Activated CD4-positive, alpha-beta T cell treated with anti-CD3 and anti-CD28 coated beads for 36 hours (primary cell): ENCODE measurements at regions not wholly inside any gene's neighbourhood (a gene's known extent, or its start where the extent isn't known, plus 50 kb on each side); places are given as distances from the start of the nearest gene placed in this dataset.

ENCODE experiments used
- ATAC-seq: fragments of 200-7000 bp; cut with Tn5 transposase; one replicate; pipeline ENCODE4 v1.10.0; 2021; ENCODE audit warnings: mild to moderate bottlenecking, moderate library complexity
- CTCF ChIA-PET: fragments of 350-600 bp; sonication (Branson Sonifier 250); formaldehyde crosslinking; loops from one replicate; lab custom pipeline; 2021; ENCODE audit warnings: antibody characterized with exemption; lab: Charles Lee
- POLR2A ChIA-PET: fragments of 350-600 bp; sonication (Branson Sonifier 250); formaldehyde crosslinking; loops from one replicate; lab custom pipeline; 2021; ENCODE audit warnings: antibody characterized with exemption, inconsistent platforms; lab: Charles Lee
- DNase-seq: peaks from one replicate; pipeline ENCODE4 v3.0.0-alpha.2; 2020
- H3K27ac Mint-ChIP-seq: one replicate; pipeline ENCODE4 v1.8.0; 2021; ENCODE audit warnings: mixed read lengths
- H3K27me3 Mint-ChIP-seq: one replicate; pipeline ENCODE4 v1.8.0; 2021; ENCODE audit warnings: mixed read lengths
- H3K36me3 Mint-ChIP-seq: one replicate; pipeline ENCODE4 v1.8.0; 2021; ENCODE audit warnings: low read depth, mixed read lengths
- H3K4me1 Mint-ChIP-seq: one replicate; pipeline ENCODE4 v1.8.0; 2021; ENCODE audit warnings: mixed read lengths
- H3K4me3 Mint-ChIP-seq: one replicate; pipeline ENCODE4 v1.8.0; 2021; ENCODE audit warnings: mild to moderate bottlenecking, moderate library complexity, mixed read lengths
- H3K9me3 Mint-ChIP-seq: one replicate; pipeline ENCODE4 v1.8.0; 2021; ENCODE audit warnings: low read depth, mixed read lengths
- intact Hi-C, 2 experiments: fragments of 100-400 bp; cut with DNase I in 1 of 2; cut with micrococcal nuclease in 1 of 2; formaldehyde crosslinking; loops; one replicate each; pipeline versions ENCODE4 v1.14.2 to v1.15.1; 2022 to 2024; cut with DNase I, micrococcal nuclease

DNA sequence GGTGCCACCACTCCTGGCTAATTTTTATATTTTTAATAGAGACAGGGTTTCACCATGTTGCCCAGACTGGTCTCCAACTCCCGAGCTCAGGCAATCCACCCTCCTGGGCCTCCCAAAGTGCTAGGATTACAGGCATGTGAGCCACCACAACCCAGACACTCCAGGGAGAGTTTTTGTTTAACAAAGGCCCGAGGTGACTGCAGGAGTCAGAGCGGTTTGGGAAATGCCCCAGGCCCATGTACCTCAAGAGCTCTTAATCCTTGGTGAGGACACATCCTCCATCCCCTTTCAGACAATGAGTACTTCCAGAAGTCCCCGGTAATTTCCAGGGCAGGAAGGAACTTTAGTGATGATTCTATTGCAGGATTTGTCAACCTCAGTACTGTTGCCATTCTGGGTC is 176.0 kb downstream of the ESRRB start:
- Mint-ChIP-seq H3K27me3 (peaks cover 8% of the 10 kb centered on the region), H3K9me3 (no peaks in the 10 kb centered on the region), H3K4me1 (no peaks in the 10 kb centered on the region), H3K36me3 (no peaks in the 10 kb centered on the region), H3K4me3 (no peak overlapping the region), H3K27ac (no peak overlapping the region)
- intact Hi-C loops = no loop called here
- ATAC-seq (no peak), DNase-seq (no peak)
- POLR2A ChIA-PET = no interaction called here
- CTCF ChIA-PET = interaction anchor here (0.6 kb wide), 2 partner anchors 9 to 67 kb away, joined by 3 read pairs; no protein-coding TSS in a partner anchor

DNA sequence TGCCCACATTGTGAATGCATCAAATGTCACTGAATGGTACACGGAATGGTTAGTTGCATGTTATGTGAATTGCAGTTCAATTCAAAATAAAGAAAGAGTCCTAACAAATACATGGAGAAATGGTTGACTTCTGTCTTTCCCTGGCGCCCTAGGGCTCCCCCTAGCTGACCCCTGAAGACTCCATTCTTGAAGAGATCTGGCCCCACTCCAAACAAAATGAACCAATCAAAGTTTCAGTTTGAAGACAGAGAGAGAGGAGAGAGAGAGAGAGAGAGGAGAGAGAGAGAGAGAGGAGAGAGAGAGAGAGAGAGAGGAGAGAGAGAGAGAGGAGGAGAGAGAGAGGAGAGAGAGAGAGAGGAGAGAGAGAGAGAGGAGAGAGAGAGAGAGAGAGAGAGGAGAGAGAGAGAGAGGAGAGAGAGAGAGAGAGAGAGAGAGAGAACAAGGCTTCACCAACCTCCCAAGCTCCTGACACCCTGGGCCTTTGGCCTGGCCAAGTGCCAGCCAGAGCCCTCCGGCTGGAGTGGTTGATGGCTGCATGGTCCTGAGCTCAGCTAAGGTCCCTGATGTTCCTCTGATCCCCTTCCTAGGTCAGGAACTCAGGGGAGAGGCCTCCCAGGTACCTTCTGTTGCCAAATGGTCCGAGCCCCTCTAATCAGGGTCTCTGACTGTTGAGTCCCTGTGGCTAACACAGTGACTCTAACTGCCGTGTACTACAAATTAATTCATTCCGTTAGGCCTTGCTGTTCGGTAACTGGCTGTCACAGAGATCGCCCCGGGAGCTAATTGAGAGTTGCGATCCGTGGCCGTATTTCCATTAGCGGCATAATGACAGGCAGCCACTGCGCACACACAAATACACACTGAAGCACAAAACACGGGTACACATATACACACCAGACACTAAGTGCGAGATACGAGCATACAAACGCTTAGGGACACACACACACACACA is 188.8 kb downstream of the ESRRB start:
- no peak for DNase-seq
- H3K4me1 Mint-ChIP-seq = no peaks in the 10 kb centered on the region
- H3K4me3 Mint-ChIP-seq = no peak overlapping the region
- peaks cover 5% of the 10 kb centered on the region for H3K27me3 Mint-ChIP-seq
- POLR2A ChIA-PET = no interaction called here
- ATAC-seq = no peak
- H3K9me3 Mint-ChIP-seq = no peaks in the 10 kb centered on the region
- intact Hi-C loops = no loop called here
- CTCF ChIA-PET = interaction anchor here (0.6 kb wide), 1 partner anchor 60 kb away, joined by 4 read pairs; no protein-coding TSS in a partner anchor
- no peaks in the 10 kb centered on the region for H3K36me3 Mint-ChIP-seq
- H3K27ac Mint-ChIP-seq = no peak overlapping the region

DNA sequence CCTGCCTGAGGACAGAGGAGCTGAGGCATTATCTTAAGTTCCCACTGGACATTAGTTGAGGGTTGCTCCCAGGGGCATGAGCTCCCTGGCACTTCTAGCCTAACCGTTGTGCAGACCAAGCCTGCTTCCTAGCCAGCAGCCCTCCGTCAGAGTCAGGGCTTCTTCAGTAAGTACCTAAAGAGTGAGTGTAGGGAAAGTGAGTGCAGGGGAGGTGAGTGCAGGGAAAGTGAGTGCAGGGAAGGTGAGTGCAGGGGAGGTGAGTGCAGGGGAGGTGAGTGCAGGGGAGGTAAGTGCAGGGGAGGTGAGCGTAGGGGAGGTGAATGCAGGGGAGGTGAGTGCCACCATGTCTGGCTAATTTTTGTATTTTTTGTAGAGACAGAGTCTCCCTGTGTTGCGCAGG is 190.5 kb downstream of the ESRRB start:
- peaks cover 2% of the 10 kb centered on the region for H3K27me3 Mint-ChIP-seq
- no peaks in the 10 kb centered on the region for H3K4me1 Mint-ChIP-seq
- no peak overlapping the region for H3K27ac Mint-ChIP-seq
- ChIA-PET POLR2A (no interaction called here), CTCF (no interaction called here)
- H3K9me3 Mint-ChIP-seq = no peaks in the 10 kb centered on the region
- intact Hi-C loops = no loop called here
- DNase-seq = no peak
- no peaks in the 10 kb centered on the region for H3K36me3 Mint-ChIP-seq
- H3K4me3 Mint-ChIP-seq = no peak overlapping the region
- no peak for ATAC-seq

DNA sequence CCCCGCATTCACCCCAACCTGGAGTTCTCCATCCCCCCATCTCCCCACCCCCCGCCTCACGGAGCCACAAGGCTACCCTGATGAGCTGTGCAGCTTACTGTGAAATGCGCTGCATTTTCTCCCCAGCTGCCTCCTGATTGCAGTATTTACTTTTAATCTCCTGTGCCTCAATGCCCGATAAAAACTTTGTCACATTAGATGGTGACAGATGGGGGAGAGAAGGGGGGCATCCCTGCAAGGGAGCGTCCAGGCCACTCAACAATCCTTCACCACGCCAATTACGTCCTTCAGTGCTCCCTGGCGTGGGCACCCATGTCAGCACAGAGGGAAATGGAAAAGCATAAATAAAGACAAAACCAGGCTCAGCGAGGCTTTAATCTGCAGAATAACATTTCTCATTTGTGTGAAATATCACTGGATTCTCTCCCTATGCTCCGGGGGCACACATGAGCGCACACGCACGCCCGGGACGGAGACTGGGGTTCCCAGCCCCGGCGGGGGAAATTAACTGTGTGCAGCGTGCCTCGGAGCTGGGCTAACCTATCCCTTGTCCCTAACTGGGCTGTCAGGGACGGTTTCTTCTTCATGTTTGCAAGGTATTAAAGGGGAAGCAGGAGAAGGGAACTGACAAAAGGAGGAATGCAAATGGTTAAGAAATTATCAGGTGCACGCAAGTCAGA is 186.7 kb upstream of the VASH1 start:
- Mint-ChIP-seq H3K27me3 (peaks cover 4% of the 10 kb centered on the region), H3K4me1 (no peaks in the 10 kb centered on the region)

GRCh38 chr14:76575108-76575507 is 186.2 kb upstream of the VASH1 start:
- Mint-ChIP-seq H3K27me3 (peaks cover 4% of the 10 kb centered on the region), H3K36me3 (no peaks in the 10 kb centered on the region), H3K27ac (no peak overlapping the region), H3K4me3 (no peak overlapping the region), H3K9me3 (no peaks in the 10 kb centered on the region), H3K4me1 (no peaks in the 10 kb centered on the region)
- no peak for DNase-seq
- POLR2A ChIA-PET = no interaction called here
- CTCF ChIA-PET = no interaction called here
- intact Hi-C loops = no loop called here
- ATAC-seq = no peak

More for the DNA sequence above, 186.7 kb upstream of the VASH1 start:
- H3K4me3 Mint-ChIP-seq = no peak overlapping the region
- ChIA-PET CTCF (interaction anchor here (0.6 kb wide), 1 partner anchor 83 kb away, joined by 3 read pairs; no protein-coding TSS in a partner anchor), POLR2A (no interaction called here)
- H3K9me3 Mint-ChIP-seq = no peaks in the 10 kb centered on the region
- intact Hi-C loops = no loop called here
- no peak overlapping the region for H3K27ac Mint-ChIP-seq
- ATAC-seq (no peak), DNase-seq (no peak)
- H3K36me3 Mint-ChIP-seq = no peaks in the 10 kb centered on the region

DNA sequence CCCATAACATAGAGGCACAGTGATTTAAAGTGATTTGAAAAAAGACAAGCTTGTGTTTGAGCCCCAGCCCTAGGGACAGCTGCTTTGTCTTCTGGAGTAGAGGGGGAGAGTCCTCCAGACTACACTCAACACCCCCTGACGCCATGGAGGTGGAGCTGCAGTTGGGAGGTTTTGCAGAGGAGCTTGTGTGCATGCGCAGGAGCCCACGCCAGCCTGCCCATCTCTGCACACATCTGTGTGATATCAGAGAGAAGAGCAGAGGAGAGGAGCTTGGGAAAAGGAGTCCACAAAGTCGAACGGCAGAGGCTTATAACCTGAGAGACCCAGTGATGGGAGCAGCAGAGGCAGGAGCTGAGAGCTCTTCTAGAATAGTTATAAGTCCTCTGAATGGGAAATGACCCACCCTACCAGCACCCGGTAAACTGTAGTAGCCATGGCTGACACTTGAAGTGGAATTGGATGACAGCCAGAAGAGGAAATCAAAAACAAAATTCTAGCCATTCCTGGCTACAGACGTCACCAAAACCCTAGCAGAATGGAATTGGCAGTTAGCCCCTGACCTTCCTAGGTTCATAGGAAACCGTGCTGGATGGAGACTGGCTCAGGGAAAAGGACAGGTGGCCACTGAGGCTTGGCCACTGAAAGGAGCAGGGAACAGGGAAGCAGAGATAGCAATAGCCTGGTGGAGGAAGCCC is 185.1 kb upstream of the VASH1 start:
- ChIA-PET POLR2A (no interaction called here), CTCF (interaction anchor here (0.7 kb wide), 1 partner anchor 31 kb away, joined by 3 read pairs; no protein-coding TSS in a partner anchor)
- Mint-ChIP-seq H3K9me3 (no peaks in the 10 kb centered on the region), H3K36me3 (no peaks in the 10 kb centered on the region), H3K4me1 (no peaks in the 10 kb centered on the region), H3K4me3 (no peak overlapping the region), H3K27me3 (peaks cover 4% of the 10 kb centered on the region), H3K27ac (no peak overlapping the region)
- ATAC-seq (no peak), DNase-seq (no peak)
- intact Hi-C loops = no loop called here

GRCh38 chr14:76577090-76577489 is 184.2 kb upstream of the VASH1 start:
- no peak for ATAC-seq
- Mint-ChIP-seq H3K27ac (no peak overlapping the region), H3K36me3 (no peaks in the 10 kb centered on the region), H3K9me3 (no peaks in the 10 kb centered on the region), H3K27me3 (peaks cover 4% of the 10 kb centered on the region), H3K4me1 (no peaks in the 10 kb centered on the region), H3K4me3 (no peak overlapping the region)
- ChIA-PET POLR2A (no interaction called here), CTCF (interaction anchor here (0.6 kb wide), 1 partner anchor 20 kb away, joined by 3 read pairs; no protein-coding TSS in a partner anchor)
- intact Hi-C loops = no loop called here
- no peak for DNase-seq

GRCh38 chr14:76577837-76578236 is 183.4 kb upstream of the VASH1 start:
- DNase-seq (no peak), ATAC-seq (no peak)
- Mint-ChIP-seq H3K4me3 (no peak overlapping the region), H3K4me1 (no peaks in the 10 kb centered on the region), H3K27me3 (peaks cover 4% of the 10 kb centered on the region), H3K36me3 (no peaks in the 10 kb centered on the region), H3K9me3 (no peaks in the 10 kb centered on the region), H3K27ac (no peak overlapping the region)
- intact Hi-C loops = no loop called here
- POLR2A ChIA-PET = no interaction called here
- CTCF ChIA-PET = no interaction called here

- ChIA-PET CTCF (interaction anchor here (0.6 to 0.8 kb wide), 2 partner anchors 22 to 93 kb away, joined by 3 read pairs; no protein-coding TSS in a partner anchor), POLR2A (no interaction called here)
- Mint-ChIP-seq H3K9me3 (no peaks in the 10 kb centered on the region), H3K36me3 (no peaks in the 10 kb centered on the region), H3K4me3 (no peak overlapping the region), H3K27me3 (peaks cover 4% of the 10 kb centered on the region), H3K4me1 (no peaks in the 10 kb centered on the region), H3K27ac (no peak overlapping the region)
- DNase-seq = no peak
- no peak for ATAC-seq
- intact Hi-C loops = no loop called here
These were observed 180.9 kb upstream of the VASH1 start for GRCh38 chr14:76580399-76580798.

DNA sequence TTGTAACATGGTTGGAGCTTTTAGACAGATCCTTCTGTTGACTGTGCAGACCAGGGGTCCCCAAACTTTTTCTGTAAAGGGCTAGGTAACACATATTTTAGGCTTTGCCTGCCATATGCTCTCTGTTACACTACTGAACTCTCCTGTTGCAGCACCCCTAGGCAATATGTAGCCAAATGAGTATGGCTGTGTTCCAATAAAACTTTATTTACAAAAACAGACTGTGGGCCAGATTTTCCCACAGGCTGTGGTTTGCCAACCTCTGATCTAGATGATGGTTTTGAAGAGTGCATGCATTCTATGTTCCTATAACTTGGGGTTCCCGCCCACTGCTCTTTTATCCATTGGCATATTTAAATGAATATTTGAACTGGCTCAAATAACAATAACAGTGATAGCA is 180.3 kb upstream of the VASH1 start:
- POLR2A ChIA-PET = no interaction called here
- Mint-ChIP-seq H3K9me3 (no peaks in the 10 kb centered on the region), H3K36me3 (no peaks in the 10 kb centered on the region), H3K27me3 (peaks cover 4% of the 10 kb centered on the region), H3K27ac (no peak overlapping the region), H3K4me1 (no peaks in the 10 kb centered on the region), H3K4me3 (no peak overlapping the region)
- intact Hi-C loops = no loop called here
- ATAC-seq (no peak), DNase-seq (no peak)
- CTCF ChIA-PET = interaction anchor here (0.8 kb wide), 1 partner anchor 22 kb away, joined by 3 read pairs; no protein-coding TSS in a partner anchor

DNA sequence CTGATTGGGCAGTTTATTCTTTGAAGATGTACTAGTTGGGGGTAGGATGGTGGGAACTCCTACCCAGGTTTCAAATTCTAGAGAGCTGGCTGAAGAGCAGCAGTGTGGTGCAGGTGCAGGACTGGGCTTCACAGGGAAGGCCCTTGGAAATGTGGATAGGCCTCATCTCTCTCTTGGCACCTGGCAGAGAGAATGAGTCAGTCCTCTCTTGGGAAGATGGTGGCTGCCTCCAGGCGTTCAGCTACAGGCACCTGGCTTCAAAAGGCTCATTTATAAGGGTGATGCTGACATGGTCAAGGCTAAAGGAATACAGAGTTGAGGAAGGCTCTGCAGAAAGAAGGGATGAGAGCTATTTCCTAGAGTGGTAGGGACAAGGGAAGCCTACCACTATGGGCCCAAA is 179.7 kb upstream of the VASH1 start:
- H3K9me3 Mint-ChIP-seq = no peaks in the 10 kb centered on the region
- no peak overlapping the region for H3K4me3 Mint-ChIP-seq
- H3K27ac Mint-ChIP-seq = no peak overlapping the region
- DNase-seq (no peak), ATAC-seq (no peak)
- H3K27me3 Mint-ChIP-seq = peaks cover 2% of the 10 kb centered on the region
- H3K4me1 Mint-ChIP-seq = no peaks in the 10 kb centered on the region
- no peaks in the 10 kb centered on the region for H3K36me3 Mint-ChIP-seq
- POLR2A ChIA-PET = no interaction called here
- CTCF ChIA-PET = no interaction called here
- intact Hi-C loops = no loop called here
